GM21526 (cell line): ENCODE measurements at regions not wholly inside any gene's neighbourhood (a gene's known extent, or its start where the extent isn't known, plus 50 kb on each side); places are given as distances from the start of the nearest gene placed in this dataset.
"Not testable (repeated sequence)": the region's sequence is repeated elsewhere in the genome, so short reads cannot be mapped to it uniquely, and the experiment has no call there.

ENCODE experiments used
- ATAC-seq: cut with Tn5 transposase; IDR thresholded peaks from one replicate; pipeline ENCODE4 v1.9.1; 2021; ENCODE audit warnings: moderate library complexity; ENCODE audit not compliant: unreplicated experiment, low FRiP score

- ATAC-seq = no peak
Observed at GRCh38 chr3:44110648-44111047, 131.0 kb upstream of the TOPAZ1 start.

GRCh38 chr3:44111482-44111881 lies 130.2 kb upstream of the TOPAZ1 start:
- ATAC-seq = no peak

- no peak for ATAC-seq
Observed at GRCh38 chr3:44114142-44114541, 127.5 kb upstream of the TOPAZ1 start.

GRCh38 chr3:44117239-44117638 lies 124.4 kb upstream of the TOPAZ1 start:
- ATAC-seq = no peak

GRCh38 chr3:44117736-44118135 lies 124.0 kb upstream of the TOPAZ1 start:
- ATAC-seq = no peak

- no peak for ATAC-seq
Observed at GRCh38 chr3:44120721-44121582, 120.7 kb upstream of the TOPAZ1 start.

- ATAC-seq = no peak
Observed at GRCh38 chr3:44125246-44125645, 116.4 kb upstream of the TOPAZ1 start.

GRCh38 chr3:44125882-44126281 lies 115.8 kb upstream of the TOPAZ1 start:
- no peak for ATAC-seq

- no peak for ATAC-seq
Observed at GRCh38 chr3:44128057-44128775, 113.5 kb upstream of the TOPAZ1 start.

- ATAC-seq = no peak
Observed at GRCh38 chr3:44130249-44130648, 111.4 kb upstream of the TOPAZ1 start.

- no peak for ATAC-seq
Observed at GRCh38 chr3:44132061-44132460, 109.6 kb upstream of the TOPAZ1 start.

GRCh38 chr3:44132593-44132992 lies 109.1 kb upstream of the TOPAZ1 start:
- ATAC-seq = no peak

- ATAC-seq = no peak
Observed at GRCh38 chr3:44136421-44136820, 105.3 kb upstream of the TOPAZ1 start.

- no peak for ATAC-seq
Observed at GRCh38 chr3:44146073-44146472, 95.6 kb upstream of the TOPAZ1 start.

- ATAC-seq = no peak
Observed at GRCh38 chr3:44159696-44160300, 81.9 kb upstream of the TOPAZ1 start.

- no peak for ATAC-seq
Observed at GRCh38 chr3:44160818-44161217, 80.9 kb upstream of the TOPAZ1 start.

GRCh38 chr3:44171891-44172290 lies 69.8 kb upstream of the TOPAZ1 start:
- no peak for ATAC-seq

- ATAC-seq = not testable (repeated sequence)
Observed at GRCh38 chr3:44172701-44173100, 69.0 kb upstream of the TOPAZ1 start.

GRCh38 chr3:44173263-44173662 lies 68.4 kb upstream of the TOPAZ1 start:
- no peak for ATAC-seq

GRCh38 chr3:44175070-44175469 lies 66.6 kb upstream of the TOPAZ1 start:
- ATAC-seq = no peak

- ATAC-seq = no peak
Observed at GRCh38 chr3:44179246-44179645, 62.4 kb upstream of the TOPAZ1 start.
